ENCODE measurements at regions not wholly inside any gene's neighbourhood (a gene's known extent, or its start where the extent isn't known, plus 50 kb on each side); places are given as distances from the start of the nearest gene placed in this dataset.

DNA sequence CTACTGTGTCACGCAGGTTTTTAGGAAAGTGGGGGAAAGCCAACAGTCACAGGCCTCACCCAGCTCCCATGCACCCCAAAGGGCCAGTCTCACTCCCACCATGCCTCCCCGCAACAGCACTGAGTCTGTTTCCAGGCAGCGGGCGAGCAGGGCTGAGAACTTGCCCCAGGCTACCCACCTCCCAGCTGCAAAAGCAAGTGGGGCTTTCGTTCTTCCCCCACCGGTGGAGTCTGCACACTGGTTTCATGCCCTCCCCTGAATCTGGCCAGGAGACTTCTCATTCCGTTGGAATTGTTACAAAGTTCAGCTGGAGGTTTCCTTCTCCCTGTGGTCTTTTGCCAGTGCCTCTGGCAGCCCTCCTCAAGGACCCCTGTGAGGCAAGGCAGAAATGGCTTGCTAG lies 53.6 kb upstream of the KCNJ15 start:
- intact Hi-C loops (cut with micrococcal nuclease; ENCODE audit: unreplicated experiment), result no loop called here
- Histone ChIP-seq H3K4me3 (ENCODE audit: low read depth, low read length, poor library complexity, severe bottlenecking) (no peak overlapping the region), H3K36me3 (ENCODE audit: insufficient read depth, low read length, poor library complexity, severe bottlenecking) (no peaks in the 10 kb centered on the region), H3K27me3 (replicated peaks; ENCODE audit: insufficient read depth, low read depth, low read length, poor library complexity) (peaks cover 4% of the 10 kb centered on the region), H3K27ac (ENCODE audit: low read depth, low read length, poor library complexity, severe bottlenecking) (no peak overlapping the region), H3K4me1 (ENCODE audit: insufficient read depth, low read length, poor library complexity, severe bottlenecking) (no peaks in the 10 kb centered on the region), H3K9me3 (ENCODE audit: low read depth, low read length, poor library complexity, severe bottlenecking) (no peaks in the 10 kb centered on the region)
- BruUV-seq (replicated peaks), result no TSS peak
- POLR2A ChIA-PET (ENCODE audit: low non-redundant PET), result no interaction called here
- no peak for TF ChIP-seq EZH2 (IDR thresholded peaks at IDR 0.05; ENCODE audit: borderline replicate concordance, low read depth, low read length, poor library complexity, severe bottlenecking)
- TF ChIP-seq, protein P1, sequence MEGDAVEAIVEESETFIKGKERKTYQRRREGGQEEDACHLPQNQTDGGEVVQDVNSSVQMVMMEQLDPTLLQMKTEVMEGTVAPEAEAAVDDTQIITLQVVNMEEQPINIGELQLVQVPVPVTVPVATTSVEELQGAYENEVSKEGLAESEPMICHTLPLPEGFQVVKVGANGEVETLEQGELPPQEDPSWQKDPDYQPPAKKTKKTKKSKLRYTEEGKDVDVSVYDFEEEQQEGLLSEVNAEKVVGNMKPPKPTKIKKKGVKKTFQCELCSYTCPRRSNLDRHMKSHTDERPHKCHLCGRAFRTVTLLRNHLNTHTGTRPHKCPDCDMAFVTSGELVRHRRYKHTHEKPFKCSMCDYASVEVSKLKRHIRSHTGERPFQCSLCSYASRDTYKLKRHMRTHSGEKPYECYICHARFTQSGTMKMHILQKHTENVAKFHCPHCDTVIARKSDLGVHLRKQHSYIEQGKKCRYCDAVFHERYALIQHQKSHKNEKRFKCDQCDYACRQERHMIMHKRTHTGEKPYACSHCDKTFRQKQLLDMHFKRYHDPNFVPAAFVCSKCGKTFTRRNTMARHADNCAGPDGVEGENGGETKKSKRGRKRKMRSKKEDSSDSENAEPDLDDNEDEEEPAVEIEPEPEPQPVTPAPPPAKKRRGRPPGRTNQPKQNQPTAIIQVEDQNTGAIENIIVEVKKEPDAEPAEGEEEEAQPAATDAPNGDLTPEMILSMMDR (conservative IDR thresholded peaks at IDR 0.05; ENCODE audit: low read depth, low read length), result no peak
- DNase-seq (ENCODE audit: low spot score), result no peak
- CTCF ChIA-PET, result no interaction called here

DNA sequence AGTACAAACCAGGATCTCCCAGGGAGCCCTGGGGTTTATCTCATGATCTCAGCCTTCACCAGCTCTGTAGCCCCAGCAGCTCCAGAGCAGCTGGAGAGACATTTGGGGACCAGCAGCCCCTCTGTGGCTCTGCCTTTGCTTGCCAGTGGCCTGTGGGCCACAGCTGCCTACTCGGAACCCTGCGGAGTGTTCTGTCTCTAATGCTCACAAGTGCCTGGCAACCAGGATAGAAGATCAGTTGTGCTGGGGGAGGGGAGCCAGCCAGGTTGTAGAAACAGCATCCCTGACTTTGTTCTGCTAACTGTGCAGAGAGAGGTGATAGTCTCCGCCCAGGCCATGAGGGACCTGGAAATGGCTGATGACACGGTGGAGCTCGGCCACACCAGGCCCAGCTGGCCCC lies 50.9 kb upstream of the KCNJ15 start:
- CTCF ChIA-PET, result no interaction called here

DNA sequence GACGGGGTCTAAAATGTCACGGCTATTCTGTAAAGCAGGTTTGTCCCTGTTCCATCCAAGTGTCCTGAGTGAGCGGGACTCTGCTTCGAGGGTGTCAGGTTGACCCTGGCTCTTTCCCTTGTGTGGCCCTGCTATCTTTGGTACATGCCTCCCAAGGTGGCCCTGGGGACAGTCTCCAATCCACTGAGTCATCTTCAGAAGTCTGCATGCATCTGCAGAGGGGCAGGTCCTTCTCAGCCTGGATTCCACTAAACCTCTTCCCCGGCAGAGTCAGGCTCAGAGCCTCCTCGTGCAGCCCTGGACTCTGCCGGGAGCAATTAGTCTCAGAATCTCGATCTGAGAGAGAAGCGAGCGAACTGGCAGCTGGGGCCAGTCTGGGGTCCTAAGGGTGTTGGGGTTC lies 50.1 kb upstream of the KCNJ15 start:
- no peak for TF ChIP-seq EZH2 (IDR thresholded peaks at IDR 0.05; ENCODE audit: borderline replicate concordance, low read depth, low read length, poor library complexity, severe bottlenecking)
- TF ChIP-seq, protein P1 (conservative IDR thresholded peaks at IDR 0.05; ENCODE audit: low read depth, low read length), result no peak
- H3K9me3 ChIP-seq (ENCODE audit: low read depth, low read length, poor library complexity, severe bottlenecking), result no peaks in the 10 kb centered on the region
- BruUV-seq (replicated peaks), result no TSS peak
- peaks cover 9% of the 10 kb centered on the region for H3K27me3 ChIP-seq (replicated peaks; ENCODE audit: insufficient read depth, low read depth, low read length, poor library complexity)
- H3K27ac ChIP-seq (ENCODE audit: low read depth, low read length, poor library complexity, severe bottlenecking), result no peak overlapping the region
- intact Hi-C loops (cut with micrococcal nuclease; ENCODE audit: unreplicated experiment), result no loop called here
- DNase-seq (ENCODE audit: low spot score), result no peak
- no peak overlapping the region for H3K4me3 ChIP-seq (ENCODE audit: low read depth, low read length, poor library complexity, severe bottlenecking)
- H3K4me1 ChIP-seq (ENCODE audit: insufficient read depth, low read length, poor library complexity, severe bottlenecking), result no peaks in the 10 kb centered on the region
- CTCF ChIA-PET, result no interaction called here
- no peaks in the 10 kb centered on the region for H3K36me3 ChIP-seq (ENCODE audit: insufficient read depth, low read length, poor library complexity, severe bottlenecking)
- POLR2A ChIA-PET (ENCODE audit: low non-redundant PET), result no interaction called here

More for the DNA sequence above, 50.9 kb upstream of the KCNJ15 start:
- DNase-seq (ENCODE audit: low spot score), result no peak
- no peak overlapping the region for H3K27ac ChIP-seq (ENCODE audit: low read depth, low read length, poor library complexity, severe bottlenecking)
- peaks cover 4% of the 10 kb centered on the region for H3K27me3 ChIP-seq (replicated peaks; ENCODE audit: insufficient read depth, low read depth, low read length, poor library complexity)
- H3K9me3 ChIP-seq (ENCODE audit: low read depth, low read length, poor library complexity, severe bottlenecking), result no peaks in the 10 kb centered on the region
- intact Hi-C loops (cut with micrococcal nuclease; ENCODE audit: unreplicated experiment), result no loop called here
- no TSS peak for BruUV-seq (replicated peaks)
- no peaks in the 10 kb centered on the region for H3K4me1 ChIP-seq (ENCODE audit: insufficient read depth, low read length, poor library complexity, severe bottlenecking)
- H3K4me3 ChIP-seq (ENCODE audit: low read depth, low read length, poor library complexity, severe bottlenecking), result no peak overlapping the region
- H3K36me3 ChIP-seq (ENCODE audit: insufficient read depth, low read length, poor library complexity, severe bottlenecking), result no peaks in the 10 kb centered on the region
- TF ChIP-seq EZH2 (IDR thresholded peaks at IDR 0.05; ENCODE audit: borderline replicate concordance, low read depth, low read length, poor library complexity, severe bottlenecking), result no peak
- TF ChIP-seq, protein P1 (conservative IDR thresholded peaks at IDR 0.05; ENCODE audit: low read depth, low read length), result no peak
- POLR2A ChIA-PET (ENCODE audit: low non-redundant PET), result no interaction called here

All from A673 (cell line).